ENCODE measurements at regions not wholly inside any gene's neighbourhood (a gene's known extent, or its start where the extent isn't known, plus 50 kb on each side); places are given as distances from the start of the nearest gene placed in this dataset.

DNA sequence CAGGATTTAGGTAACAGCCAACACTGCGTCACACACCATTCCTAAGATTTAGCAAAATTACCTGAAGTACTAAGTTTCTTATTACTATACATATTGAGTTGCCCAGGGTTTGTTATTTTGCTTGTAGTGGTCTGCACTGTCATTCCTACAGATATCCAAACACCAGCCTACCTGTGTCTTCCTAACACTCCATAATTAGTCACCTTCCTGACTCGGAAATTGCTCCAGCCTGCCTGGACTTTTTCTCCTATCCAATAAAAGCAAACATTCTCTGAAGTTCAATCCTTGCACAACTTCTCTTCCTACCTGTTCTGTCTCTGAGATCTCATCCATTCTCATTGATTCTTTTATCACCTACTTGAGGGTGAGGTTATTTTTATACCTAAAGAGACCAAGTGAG, 243.9 kb downstream of the NR2F1-AS1 start:
- H3K27ac Mint-ChIP-seq: no peak overlapping the region
- intact Hi-C loops (cut with micrococcal nuclease): no loop called here
- H3K27me3 Mint-ChIP-seq: no peaks in the 10 kb centered on the region
- H3K4me3 Mint-ChIP-seq: no peak overlapping the region
- WGBS (ENCODE audit: insufficient coverage): 67% methylated on average over 1 of the region's 2 CpGs
- no peak overlapping the region for H3K9ac ChIP-seq (ENCODE audit: low read length)
- H3K4me1 Mint-ChIP-seq: no peaks in the 10 kb centered on the region
- no peak for DNase-seq
- H3K4me1 ChIP-seq (ENCODE audit: control insufficient read depth in 2 of 2, insufficient read depth in 2 of 2, low read length in 2 of 2): no peaks in the 10 kb centered on the region
- no peak overlapping the region for H3K4me2 ChIP-seq (replicated peaks; ENCODE audit: low read depth, low read length, poor library complexity, severe bottlenecking)
- peaks cover 2% of the 10 kb centered on the region for H3K9me3 Mint-ChIP-seq (ENCODE audit: insufficient read depth)
- H3K27me3 ChIP-seq (replicated peaks in 1 of 4; ENCODE audit: control extremely low read depth in 1 of 4, control insufficient read depth in 3 of 4, insufficient read depth in 4 of 4, low read length in 3 of 4): no peaks in the 10 kb centered on the region
- H4K20me1 ChIP-seq (ENCODE audit: control insufficient read depth, insufficient read depth, low read length, poor library complexity, severe bottlenecking): no peaks in the 10 kb centered on the region
- H3K36me3 ChIP-seq (replicated peaks in 1 of 2; ENCODE audit: control extremely low read depth in 1 of 2, control insufficient read depth in 1 of 2, extremely low read depth in 1 of 2, insufficient read depth in 2 of 2, low read length in 1 of 2): no peaks in the 10 kb centered on the region
- H3K79me2 ChIP-seq (ENCODE audit: control insufficient read depth, insufficient read depth, low read length): no peaks in the 10 kb centered on the region
- no peak overlapping the region for H3K4me3 ChIP-seq (ENCODE audit: control extremely low read depth in 1 of 5, extremely low read depth in 1 of 5, insufficient read depth in 1 of 5, low read depth in 2 of 5, low read length in 4 of 5)
- TF ChIP-seq EZH2 (IDR thresholded peaks at IDR 0.05; ENCODE audit: borderline replicate concordance, insufficient read depth, low read depth, low read length, poor library complexity, severe bottlenecking): no peak
- TF ChIP-seq, protein P1, sequence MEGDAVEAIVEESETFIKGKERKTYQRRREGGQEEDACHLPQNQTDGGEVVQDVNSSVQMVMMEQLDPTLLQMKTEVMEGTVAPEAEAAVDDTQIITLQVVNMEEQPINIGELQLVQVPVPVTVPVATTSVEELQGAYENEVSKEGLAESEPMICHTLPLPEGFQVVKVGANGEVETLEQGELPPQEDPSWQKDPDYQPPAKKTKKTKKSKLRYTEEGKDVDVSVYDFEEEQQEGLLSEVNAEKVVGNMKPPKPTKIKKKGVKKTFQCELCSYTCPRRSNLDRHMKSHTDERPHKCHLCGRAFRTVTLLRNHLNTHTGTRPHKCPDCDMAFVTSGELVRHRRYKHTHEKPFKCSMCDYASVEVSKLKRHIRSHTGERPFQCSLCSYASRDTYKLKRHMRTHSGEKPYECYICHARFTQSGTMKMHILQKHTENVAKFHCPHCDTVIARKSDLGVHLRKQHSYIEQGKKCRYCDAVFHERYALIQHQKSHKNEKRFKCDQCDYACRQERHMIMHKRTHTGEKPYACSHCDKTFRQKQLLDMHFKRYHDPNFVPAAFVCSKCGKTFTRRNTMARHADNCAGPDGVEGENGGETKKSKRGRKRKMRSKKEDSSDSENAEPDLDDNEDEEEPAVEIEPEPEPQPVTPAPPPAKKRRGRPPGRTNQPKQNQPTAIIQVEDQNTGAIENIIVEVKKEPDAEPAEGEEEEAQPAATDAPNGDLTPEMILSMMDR (IDR thresholded peaks at IDR 0.05): no peak
- H3K27ac ChIP-seq (ENCODE audit: low read length in 2 of 2): no peak overlapping the region
- H2AFZ ChIP-seq (ENCODE audit: insufficient read depth, low read depth, low read length, poor library complexity, severe bottlenecking): no peak overlapping the region
- no peak for ATAC-seq (ENCODE audit: low read depth)
- ChIA-PET POLR2A (no interaction called here), CTCF (no interaction called here)
- no peaks in the 10 kb centered on the region for H3K9me3 ChIP-seq (ENCODE audit: control extremely low read depth in 1 of 3, control insufficient read depth in 2 of 3, insufficient read depth in 1 of 3, low read length in 2 of 3)

DNA sequence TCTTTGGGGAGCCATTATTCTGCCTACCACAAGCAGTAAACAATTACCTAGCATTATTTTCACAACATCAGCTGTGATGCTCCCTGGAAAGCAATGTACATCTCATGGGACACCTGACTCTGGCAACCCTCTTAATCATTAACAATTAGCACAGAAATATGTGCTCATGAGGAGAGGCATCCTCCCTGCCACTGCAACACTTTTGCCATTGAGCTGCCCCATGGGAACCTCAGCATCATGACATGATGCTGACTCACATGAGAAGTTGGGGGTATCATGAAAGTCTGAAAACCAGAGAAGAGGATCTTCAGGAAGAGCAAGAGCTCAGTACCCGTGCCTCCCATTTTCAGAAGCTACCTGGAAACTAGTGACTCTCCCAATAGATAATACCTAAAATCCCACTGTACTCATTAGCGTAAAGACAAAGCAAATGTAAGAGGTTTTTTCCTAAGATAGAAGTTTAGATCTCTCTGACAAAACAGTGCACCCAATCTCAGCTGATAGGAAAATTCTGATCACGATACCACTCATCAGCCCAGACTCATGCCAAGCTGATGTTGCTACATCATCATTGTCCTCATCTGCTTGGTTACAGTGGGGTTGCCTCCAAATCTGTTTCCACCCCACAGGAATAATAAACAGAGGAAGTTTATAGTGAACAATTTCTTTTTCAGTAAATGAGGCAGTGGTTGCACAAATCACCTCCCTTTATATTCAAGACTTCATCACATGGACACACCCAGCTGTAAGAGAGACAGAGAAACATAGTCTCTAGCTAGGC, 244.5 kb downstream of the NR2F1-AS1 start:
- peaks cover 2% of the 10 kb centered on the region for H3K9me3 Mint-ChIP-seq (ENCODE audit: insufficient read depth)
- H3K9me3 ChIP-seq (ENCODE audit: control extremely low read depth in 1 of 3, control insufficient read depth in 2 of 3, insufficient read depth in 1 of 3, low read length in 2 of 3): no peaks in the 10 kb centered on the region
- no peak overlapping the region for H3K27ac Mint-ChIP-seq
- no peaks in the 10 kb centered on the region for H3K79me2 ChIP-seq (ENCODE audit: control insufficient read depth, insufficient read depth, low read length)
- no peaks in the 10 kb centered on the region for H4K20me1 ChIP-seq (ENCODE audit: control insufficient read depth, insufficient read depth, low read length, poor library complexity, severe bottlenecking)
- H3K4me1 ChIP-seq (ENCODE audit: control insufficient read depth in 2 of 2, insufficient read depth in 2 of 2, low read length in 2 of 2): no peaks in the 10 kb centered on the region
- intact Hi-C loops (cut with micrococcal nuclease): no loop called here
- H3K36me3 ChIP-seq (replicated peaks in 1 of 2; ENCODE audit: control extremely low read depth in 1 of 2, control insufficient read depth in 1 of 2, extremely low read depth in 1 of 2, insufficient read depth in 2 of 2, low read length in 1 of 2): no peaks in the 10 kb centered on the region
- ATAC-seq (ENCODE audit: low read depth): no peak
- ChIA-PET CTCF (no interaction called here), POLR2A (no interaction called here)
- no peak overlapping the region for H2AFZ ChIP-seq (ENCODE audit: insufficient read depth, low read depth, low read length, poor library complexity, severe bottlenecking)
- 100% methylated on average over 1 of the region's 3 CpGs for WGBS (ENCODE audit: insufficient coverage)
- no peak overlapping the region for H3K4me2 ChIP-seq (replicated peaks; ENCODE audit: low read depth, low read length, poor library complexity, severe bottlenecking)
- no peak overlapping the region for H3K4me3 Mint-ChIP-seq
- no peak for DNase-seq
- no peak overlapping the region for H3K4me3 ChIP-seq (ENCODE audit: control extremely low read depth in 1 of 5, extremely low read depth in 1 of 5, insufficient read depth in 1 of 5, low read depth in 2 of 5, low read length in 4 of 5)
- no peak for TF ChIP-seq EZH2 (IDR thresholded peaks at IDR 0.05; ENCODE audit: borderline replicate concordance, insufficient read depth, low read depth, low read length, poor library complexity, severe bottlenecking)
- TF ChIP-seq, protein P1 (IDR thresholded peaks at IDR 0.05): no peak
- H3K27me3 ChIP-seq (replicated peaks in 1 of 4; ENCODE audit: control extremely low read depth in 1 of 4, control insufficient read depth in 3 of 4, insufficient read depth in 4 of 4, low read length in 3 of 4): no peaks in the 10 kb centered on the region
- no peak overlapping the region for H3K9ac ChIP-seq (ENCODE audit: low read length)
- H3K27ac ChIP-seq (ENCODE audit: low read length in 2 of 2): no peak overlapping the region
- H3K4me1 Mint-ChIP-seq: no peaks in the 10 kb centered on the region
- H3K27me3 Mint-ChIP-seq: no peaks in the 10 kb centered on the region

Measured in B cell (primary cell).